CD4-positive, alpha-beta T cell treated with Interleukin-12 subunit alpha and Interleukin-12 subunit beta, for 1 hour (primary cell): ENCODE measurements at regions not wholly inside any gene's neighbourhood (a gene's known extent, or its start where the extent isn't known, plus 50 kb on each side); places are given as distances from the start of the nearest gene placed in this dataset.
"Not testable (repeated sequence)": the region's sequence is repeated elsewhere in the genome, so short reads cannot be mapped to it uniquely, and the experiment has no call there.

Experiments used
- DNase-seq: peaks from one replicate; pipeline ENCODE4 v3.0.0-alpha.2; 2020

GRCh38 chr6:95660544-95660943 lies 83.2 kb downstream of the MANEA start:
- no peak for DNase-seq

- no peak for DNase-seq
Measured at GRCh38 chr6:95670011-95670463, 92.7 kb downstream of the MANEA start.

GRCh38 chr6:95676011-95676628 lies 98.8 kb downstream of the MANEA start:
- no peak for DNase-seq

DNA sequence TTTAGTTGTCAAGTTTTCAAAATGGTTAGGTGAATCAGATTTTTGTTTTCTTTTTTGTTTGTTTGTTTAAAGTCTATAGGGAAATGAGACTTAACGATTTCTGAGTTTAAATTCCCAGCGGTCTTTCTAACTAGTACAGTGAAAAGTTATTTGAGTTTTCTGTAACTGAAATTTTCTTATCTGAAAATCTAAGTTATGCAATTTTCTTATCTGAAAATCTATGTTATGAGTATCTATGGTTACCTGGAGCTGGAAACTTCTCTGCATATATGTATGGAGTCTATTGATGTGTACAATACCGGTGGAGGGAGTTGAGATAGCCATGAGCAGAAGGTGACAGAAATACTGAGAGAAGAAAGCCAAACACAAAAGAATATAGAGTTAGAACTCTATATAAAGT lies 102.6 kb downstream of the MANEA start:
- no peak for DNase-seq

GRCh38 chr6:95681736-95682135 lies 104.4 kb downstream of the MANEA start:
- no peak for DNase-seq

GRCh38 chr6:95682476-95682875 lies 105.1 kb downstream of the MANEA start:
- DNase-seq, result no peak

DNA sequence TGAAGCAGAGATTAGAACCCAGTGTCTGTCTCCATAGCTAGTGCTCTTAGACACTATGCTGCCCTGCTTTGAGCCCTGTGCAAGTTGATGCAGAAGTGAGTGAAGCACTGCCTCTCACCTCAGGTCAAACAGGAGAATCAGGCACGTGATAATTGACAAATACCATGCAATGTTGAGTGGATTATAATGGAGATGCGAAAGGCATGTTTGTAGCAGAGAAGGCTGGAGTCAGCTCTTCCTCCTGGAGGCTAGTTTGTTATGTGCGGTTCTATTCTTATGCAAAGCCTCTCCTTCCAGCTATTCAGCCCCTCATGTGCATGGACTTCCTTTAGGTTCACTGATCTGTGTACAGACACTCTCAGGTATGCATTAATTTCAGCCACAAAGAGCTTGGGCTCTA lies 108.5 kb downstream of the MANEA start:
- no peak for DNase-seq

DNA sequence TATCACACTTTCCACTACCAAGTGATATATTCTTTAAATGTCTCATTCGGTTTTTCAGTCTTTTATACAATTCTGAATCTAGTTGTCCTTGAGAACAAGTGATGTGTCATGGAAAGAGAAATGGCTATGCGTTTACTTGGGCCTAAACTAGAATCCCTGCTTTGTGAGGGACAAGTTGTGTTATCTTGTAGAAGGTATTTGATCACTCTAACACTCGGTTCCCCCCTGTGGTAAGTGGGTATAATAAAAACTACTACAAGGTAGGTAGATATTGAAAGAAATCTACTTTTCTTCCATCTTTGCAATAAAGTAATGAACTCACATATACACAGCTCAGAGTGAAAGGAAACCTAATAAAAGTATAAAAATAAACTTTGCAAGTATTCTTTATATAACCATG lies 108.9 kb downstream of the MANEA start:
- no peak for DNase-seq

DNA sequence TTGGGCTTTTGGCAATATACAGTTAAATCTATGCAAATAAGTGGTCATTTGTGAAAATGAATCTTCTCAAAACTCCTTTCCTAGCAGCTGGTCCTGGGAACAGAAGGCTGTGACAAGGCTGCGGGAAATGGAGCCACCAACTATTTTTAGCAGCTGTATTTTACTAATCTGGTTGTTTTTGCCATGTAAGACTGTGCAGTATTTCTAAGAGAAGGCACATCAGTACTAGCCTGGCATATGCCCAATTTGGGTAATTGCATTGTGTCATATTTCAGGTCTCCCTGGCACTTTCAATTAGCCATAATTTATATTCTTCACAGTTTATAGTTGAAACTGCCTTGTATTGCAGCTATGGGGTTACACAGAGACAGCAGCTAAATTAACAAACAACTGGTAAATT lies 109.6 kb downstream of the MANEA start:
- no peak for DNase-seq

DNA sequence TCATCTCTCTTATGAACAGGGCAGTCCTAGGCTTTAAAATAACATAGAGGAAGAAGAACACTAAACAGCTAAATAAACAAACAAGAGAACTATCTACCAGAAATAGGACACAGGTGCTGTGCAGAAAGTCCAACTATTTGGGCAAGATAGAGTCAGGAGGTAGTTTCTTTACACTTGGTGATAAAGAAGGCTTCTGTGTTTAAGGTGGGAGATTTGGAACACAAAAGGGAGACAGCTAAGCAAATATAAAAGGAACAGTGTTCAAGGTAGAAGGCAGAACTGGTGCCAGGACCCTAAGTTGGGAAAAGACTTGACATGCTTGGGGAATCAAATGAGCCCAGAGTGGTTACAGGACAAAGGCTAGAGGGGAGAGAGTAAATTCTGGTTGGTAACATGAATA lies 110.5 kb downstream of the MANEA start:
- DNase-seq, result no peak

DNA sequence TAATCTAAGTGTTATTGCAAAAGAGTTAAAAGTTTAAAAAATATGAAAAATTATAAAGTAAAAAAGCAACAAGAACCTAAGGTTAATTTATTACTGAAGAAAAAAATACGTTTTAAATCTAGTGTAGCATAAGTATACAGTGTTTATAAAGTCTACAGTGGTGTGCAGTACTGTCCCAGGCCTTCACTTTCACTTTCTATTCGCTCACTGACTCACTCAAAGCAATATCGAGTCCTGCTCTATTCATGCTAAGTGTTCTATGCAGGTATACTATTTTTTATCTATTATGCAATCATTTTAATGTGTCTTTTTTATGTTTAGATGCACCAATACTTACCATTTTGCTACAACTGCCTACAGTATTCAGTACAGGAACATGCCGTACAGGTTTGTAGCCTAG lies 113.0 kb downstream of the MANEA start:
- no peak for DNase-seq

DNA sequence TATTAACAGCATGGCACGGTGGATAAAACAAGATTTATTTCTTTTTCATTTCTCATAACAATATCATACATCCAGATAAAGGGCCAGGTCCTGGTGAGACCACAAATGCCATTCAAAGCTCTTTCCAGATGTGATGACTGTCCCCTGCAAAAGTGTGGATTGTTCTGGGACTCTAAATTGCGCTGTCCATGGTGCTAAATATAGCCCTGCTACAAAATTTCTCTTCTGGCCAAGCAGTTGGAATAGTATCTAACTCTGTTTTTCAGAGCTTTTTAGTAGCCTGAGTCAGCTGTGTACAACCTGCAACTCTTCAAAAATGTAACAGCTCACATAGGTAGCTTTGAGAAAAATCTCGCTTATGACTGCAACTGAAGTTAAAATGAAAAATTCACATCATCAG lies 115.8 kb downstream of the MANEA start:
- DNase-seq, result no peak

- no peak for DNase-seq
Measured at GRCh38 chr6:95698271-95698670, 120.9 kb downstream of the MANEA start.

DNA sequence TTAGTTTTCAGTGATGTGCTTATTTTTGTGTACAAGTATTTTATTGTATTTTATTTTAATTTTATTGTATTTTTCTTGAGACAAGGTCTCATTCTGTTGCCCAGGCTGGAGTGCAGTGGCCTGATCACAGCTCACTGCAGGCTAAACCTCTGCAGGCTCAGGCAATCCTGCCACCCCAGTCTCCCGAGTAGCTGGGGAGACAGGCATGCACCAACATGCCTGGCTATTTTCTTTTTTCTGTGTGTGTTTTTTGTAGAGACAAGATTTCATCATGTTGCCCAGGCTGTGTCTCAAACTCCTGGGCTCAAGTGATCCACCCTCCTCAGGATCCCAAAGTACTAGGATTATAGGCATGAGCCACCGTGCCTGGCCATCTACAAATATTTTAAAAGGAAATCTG lies 146.3 kb downstream of the MANEA start:
- no peak for DNase-seq

DNA sequence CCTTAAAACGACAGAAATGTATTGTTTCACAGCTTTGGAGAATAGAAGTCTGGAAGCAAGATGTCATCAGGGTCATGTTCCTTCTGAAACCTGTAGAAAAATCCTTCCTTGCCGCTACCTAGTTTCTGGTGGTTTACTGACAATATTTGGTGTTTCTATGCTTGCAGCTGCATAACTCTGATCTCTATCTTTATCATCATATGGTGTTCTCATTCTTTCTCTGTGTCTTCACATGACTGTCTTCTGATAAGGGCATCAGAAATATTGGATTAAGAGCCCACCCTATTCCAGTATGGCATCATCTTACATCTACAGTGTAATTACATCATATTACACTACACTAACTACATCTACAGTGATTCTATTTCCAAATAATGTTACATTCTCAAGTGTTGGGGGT lies 148.0 kb downstream of the MANEA start:
- no peak for DNase-seq

DNA sequence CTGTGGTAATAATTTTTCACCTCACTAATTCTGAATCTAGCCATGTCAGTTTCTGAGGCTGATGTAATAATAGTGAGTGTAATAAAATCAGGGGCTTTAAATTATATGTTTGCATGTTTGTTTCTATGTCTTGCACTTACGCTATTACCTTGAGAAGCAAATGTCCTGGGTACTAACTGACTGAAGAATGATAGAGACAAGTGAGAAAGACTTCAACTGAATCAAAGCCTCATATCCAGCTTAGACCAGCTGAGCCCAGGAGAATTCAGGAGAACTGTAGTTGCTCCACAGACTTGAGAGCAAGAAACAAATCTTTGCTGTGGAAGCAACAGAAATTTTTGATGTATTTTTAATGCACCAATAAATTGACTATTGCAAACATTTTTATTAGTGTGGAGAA lies 162.8 kb downstream of the MANEA start:
- DNase-seq, result no peak

DNA sequence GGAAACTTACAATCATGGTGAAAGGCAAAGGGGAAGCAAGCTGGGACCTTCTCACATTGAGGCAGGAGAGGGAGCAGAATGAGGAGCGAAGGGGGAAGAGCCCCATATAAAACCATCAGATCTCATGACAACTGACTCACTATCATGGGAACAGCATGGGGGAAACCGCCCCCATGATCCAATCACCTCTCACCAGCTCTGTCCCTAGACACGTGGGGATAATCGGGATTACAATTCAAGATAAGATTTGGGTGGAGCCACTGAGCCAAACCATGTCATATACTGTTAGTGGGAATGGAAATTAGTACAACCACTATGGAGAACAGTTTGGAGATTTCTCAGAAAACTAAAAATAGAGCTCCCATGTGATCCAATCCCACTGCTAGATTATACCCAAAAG lies 163.7 kb downstream of the MANEA start:
- DNase-seq, result no peak

DNA sequence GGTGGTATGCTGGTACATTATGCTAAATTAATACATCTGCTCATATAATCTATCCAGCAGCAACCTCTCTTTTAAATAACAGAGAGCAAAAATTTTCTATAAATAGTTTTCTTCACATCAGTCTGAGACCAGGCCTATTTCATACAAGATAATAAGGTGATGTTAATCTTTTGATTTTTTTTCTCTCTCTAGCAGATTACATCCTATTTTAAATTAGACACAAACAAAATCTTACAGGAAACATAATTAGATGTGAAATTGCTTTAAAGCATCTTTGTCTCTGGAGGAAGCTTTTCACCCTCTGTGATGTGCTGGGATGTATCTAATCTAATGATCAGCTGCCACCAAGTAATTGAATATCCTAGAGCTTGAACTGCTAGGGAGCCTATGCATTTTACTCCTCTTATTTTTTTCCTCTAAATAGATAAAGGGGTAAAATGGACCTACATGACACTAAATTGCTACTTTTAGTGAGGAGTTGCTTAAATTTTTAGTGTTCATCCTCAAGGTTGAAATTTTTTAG lies 165.5 kb downstream of the MANEA start:
- no peak for DNase-seq

- no peak for DNase-seq
Measured at GRCh38 chr6:95743591-95743990, 166.3 kb downstream of the MANEA start.

DNA sequence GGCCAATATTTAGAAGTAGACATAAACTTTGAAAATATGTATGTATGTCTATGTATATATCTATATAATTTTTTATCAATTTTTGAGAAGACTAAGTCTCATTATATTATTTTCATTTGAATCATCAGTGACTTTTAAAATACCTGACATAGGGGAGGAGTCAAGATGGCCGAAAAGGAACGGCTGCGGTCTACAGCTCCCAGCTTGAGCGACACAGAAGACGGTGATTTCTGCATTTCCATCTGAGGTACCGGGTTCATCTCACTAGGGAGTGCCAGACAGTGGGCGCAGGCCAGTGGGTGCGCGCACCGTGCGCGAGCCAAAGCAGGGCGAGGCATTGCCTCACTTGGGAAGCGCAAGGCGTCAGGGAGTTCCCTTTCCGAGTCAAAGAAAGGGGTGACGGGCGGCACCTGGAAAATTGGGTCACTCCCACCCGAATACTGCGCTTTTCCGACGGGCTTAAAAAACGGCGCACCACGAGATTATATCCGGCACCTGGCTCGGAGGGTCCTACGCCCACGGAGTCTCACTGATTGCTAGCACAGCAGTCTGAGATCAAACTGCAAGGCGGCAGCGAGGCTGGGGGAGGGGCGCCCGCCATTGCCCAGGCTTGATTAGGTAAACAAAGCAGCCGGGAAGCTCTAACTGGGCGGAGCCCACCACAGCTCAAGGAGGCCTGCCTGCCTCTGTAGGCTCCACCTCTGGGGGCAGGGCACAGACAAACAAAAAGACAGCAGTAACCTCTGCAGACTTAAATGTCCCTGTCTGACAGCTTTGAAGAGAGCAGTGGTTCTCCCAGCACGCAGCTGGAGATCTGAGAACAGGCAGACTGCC lies 181.1 kb downstream of the MANEA start:
- DNase-seq, result not testable (repeated sequence)

GRCh38 chr6:95767897-95768463 lies 190.6 kb downstream of the MANEA start:
- DNase-seq, result no peak

DNA sequence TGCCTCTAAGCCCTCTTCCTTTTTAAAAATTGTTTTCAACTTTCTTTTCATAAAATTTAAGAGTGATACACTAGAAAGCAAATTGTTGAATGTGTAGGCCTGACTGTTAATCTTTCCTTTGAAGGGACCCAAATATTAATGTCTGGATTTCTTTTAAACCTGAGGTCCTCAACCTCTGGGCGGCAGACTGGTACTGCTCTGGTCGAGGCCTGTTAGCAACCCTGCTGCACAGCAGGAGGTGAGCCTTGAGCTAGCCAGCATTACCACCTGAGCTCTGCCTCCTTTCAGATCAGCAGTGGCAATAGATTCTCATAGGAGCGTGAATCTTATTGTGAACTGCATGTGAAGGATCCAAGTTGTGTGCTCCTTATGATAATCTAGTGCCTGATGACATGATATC lies 191.2 kb downstream of the MANEA start:
- no peak for DNase-seq

- no peak for DNase-seq
Measured at GRCh38 chr6:95777338-95777737, 200.0 kb downstream of the MANEA start.

DNA sequence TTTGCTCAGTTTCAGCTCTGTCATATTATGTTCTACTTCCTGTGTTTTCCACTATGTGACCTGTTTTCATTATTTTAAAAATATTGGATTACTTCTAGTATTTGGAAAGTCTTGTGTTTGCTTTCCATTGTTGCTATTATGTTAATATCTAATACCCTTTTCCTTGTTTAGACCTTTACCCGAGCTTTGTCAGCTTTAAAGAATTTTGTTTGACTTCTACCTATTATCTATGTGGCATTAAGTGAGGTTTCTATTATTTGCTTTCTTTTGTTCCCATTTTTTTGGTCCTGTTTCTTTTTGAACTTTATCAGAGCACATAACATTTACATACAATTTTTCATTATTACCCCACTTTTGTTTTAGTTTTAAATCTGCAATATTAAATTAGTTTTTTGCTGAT lies 202.7 kb downstream of the MANEA start:
- no peak for DNase-seq
